ENCODE measurements at regions not wholly inside any gene's neighbourhood (a gene's known extent, or its start where the extent isn't known, plus 50 kb on each side); places are given as distances from the start of the nearest gene placed in this dataset.

DNA sequence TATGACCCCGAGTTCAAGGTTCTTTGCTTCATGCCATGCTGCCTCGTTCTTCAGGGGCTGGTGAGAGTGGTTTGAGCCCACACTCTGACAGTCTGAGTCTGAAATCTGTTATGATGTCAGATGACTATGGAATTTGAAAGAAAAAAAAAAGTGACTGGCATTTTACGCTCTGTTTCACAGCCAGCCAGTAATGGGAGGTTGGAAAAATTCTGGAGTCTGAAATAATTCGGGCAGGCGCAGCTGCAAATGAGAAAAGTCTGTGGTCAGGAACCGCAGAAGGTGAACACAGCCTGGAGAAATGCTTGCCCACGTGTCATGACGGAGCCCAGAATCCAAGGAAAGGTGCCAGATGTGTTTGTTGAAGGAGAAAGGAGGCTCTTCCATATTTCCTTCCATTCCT is 269.8 kb upstream of the PWP1 start:
- no peak for DNase-seq

DNA sequence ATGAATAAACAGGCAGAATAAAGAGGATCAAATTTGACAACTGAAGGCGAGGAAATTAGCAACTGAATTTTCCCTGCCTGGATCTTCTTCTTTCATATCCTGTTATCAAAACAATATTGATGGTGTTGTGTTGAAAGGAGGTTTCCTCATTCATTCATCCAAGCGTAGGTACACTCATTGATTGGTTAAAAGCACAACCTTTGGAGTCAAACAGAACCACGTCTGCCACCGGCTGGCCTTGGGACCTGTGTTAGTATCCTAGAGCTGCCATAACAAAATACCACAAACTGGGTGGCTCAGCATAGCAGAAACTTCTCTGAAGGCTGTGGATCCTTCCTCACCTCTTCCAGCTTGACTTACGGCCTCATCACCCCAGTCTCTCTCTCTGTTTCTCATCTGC is 268.6 kb upstream of the PWP1 start:
- no peak for DNase-seq

DNA sequence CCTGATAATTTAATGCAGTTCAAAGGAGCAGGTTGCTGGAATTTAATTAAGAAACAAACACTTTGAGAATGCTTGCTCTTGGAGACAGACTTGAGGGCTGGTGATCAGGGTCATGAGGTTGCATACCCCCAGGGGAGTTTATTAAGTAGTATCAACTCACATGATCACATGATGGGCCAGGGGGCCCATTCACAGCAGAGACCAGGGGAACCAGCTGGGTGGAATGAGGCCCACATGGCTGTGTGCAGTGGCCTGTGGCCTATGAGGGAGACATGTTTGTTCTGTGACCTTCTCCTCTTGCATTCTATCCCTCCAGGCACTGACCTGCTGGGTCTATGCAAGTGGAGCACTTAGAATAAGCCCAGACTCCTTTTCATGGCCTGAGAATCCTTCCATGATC is 266.6 kb upstream of the PWP1 start:
- no peak for DNase-seq

DNA sequence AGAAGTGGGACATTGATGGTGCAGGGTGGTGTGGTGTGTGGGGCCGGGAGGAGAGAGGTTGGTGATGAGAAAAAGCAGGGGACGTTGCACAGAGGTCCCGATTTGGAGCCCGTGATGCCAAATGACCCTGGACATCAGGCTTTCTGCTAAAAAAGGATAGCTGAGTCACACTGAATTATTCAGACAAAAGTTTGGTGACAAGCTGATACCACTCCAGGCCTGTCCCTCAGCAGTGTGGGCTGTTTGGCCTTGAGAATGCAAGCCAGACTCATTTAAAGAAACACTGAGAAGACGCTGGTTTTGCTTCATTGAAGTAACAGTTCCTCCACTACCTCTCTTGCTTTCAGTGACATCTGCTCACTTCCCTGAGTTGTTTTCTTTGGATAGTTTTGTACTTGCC is 262.1 kb upstream of the PWP1 start:
- no peak for DNase-seq

DNA sequence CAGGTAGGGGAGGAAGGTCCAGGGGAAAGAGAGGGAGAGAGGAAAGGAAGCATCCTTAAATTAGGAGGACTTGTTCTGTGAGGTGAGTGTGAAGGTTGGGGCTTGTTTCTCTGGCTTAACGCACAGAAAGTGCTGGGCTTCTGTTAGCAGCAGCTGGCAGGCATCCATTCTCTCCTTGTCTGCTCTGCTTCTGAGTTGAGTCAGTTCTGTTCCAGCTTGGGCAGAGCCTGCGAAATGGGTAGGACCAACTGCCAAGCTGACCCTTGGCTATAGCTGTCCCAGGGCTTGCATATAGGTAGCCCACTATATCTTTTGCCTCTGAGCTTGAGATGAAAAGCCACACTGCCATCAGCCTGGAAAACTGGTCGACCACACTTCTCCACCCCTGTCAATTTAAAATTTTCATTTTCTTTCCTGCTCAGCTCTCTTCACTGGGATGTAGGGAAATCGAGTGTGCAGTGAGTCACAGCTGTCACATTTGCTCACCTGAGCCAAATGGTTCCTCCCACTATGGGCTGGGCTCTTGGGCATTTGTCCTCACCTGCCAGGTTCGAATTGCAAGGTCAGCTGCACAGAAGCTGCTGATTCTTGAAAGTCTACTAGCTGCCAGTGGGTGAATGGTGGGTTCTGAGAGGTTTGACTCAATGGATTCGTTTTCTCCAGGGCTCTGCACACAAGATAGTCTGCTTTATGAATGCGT is 256.4 kb upstream of the PWP1 start:
- no peak for DNase-seq

GRCh38 chr12:107431942-107432341 is 253.7 kb upstream of the PWP1 start:
- no peak for DNase-seq

DNA sequence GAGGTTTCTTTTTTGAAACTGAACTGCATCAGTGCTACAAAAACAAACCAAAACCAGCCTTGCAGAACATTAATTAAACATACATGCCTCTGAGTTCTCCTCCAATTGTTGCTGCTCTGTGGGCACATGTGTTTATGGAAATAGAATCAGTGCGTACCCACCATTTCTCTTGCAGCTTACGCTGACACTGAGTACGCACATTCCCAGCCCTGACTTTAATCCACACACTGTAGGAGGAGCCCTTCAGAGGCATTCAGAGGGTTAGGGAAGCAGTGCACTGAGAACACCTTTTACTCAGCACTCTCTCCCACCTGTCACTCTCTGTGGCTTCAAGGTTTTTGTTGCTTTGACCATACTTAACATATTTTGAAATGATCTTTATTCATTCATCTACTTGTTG is 250.5 kb upstream of the PWP1 start:
- DNase-seq: no peak

- DNase-seq: no peak
Measured at GRCh38 chr12:107435520-107435919, 250.1 kb upstream of the PWP1 start.

DNA sequence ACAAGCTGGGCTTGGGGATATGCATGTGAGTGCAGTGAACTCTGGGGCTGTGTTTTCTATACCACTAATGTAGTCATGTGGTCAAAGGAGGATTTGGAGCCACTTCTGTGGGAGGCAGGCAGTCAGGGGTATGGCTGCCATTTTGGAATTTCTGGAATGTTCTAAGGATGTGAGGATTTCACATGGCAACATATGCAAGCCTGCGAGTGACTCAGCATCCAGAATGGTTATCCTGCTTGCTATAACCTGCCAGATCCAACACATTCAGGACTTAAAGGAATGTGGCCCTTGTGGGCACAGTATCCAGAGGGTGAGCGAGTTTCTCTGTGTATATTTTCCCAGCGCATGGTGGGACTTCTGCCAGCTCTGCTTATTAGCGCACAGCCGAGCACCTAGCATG is 249.2 kb upstream of the PWP1 start:
- DNase-seq: no peak

- no peak for DNase-seq
Measured at GRCh38 chr12:107436836-107437235, 248.8 kb upstream of the PWP1 start.

DNA sequence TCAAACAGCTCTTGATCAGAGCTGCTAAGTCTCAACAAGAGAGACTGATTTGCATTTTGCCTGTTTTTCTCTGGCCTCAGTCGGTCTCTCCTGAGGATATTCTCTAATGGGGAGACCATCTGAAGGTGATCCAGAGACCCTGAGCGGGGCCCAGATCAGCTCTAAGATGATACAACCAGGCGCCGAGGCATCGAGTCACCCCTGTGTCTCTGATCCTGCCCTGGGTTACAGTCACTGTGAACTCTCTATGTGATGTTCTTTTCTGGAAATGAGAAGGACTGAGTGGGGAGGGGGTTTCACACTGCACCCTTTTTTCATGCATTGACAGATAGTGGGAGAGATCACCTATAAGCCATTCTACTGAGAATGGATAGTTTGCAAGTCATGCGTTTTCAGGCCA is 247.6 kb upstream of the PWP1 start:
- no peak for DNase-seq

DNA sequence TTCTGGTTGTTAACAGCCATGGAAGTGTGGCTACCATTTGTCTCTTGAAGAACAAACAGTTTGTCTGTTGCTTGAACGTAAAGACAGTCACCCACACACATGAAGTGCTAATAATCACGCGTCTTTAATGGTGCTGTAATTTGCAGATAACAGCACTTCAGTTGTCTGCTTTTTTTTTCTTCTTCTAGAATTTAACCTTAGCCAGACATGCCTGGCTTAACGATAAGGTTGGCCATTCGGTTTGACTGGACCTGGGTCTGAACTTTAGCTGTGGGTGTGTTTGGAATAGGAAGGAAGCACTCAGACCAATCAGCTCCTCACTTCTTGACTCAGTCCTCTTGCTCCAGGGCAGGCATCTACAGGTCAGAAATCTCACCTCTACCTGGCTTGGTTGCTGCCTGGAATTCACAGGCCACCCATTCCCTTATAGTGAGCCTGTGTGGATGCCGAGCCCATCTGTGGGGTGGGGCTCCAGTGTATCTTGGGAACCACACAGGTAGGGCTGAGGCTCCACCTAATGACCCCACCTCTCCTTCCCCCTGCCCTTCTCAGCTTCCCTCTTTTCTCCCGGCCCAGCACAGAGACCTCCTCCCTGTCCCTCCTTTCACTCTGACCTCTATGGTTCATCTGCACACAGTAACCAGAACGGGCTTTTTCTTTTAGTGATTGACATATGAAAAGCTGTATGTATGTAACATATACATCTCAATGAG is 246.4 kb upstream of the PWP1 start:
- DNase-seq: no peak

DNA sequence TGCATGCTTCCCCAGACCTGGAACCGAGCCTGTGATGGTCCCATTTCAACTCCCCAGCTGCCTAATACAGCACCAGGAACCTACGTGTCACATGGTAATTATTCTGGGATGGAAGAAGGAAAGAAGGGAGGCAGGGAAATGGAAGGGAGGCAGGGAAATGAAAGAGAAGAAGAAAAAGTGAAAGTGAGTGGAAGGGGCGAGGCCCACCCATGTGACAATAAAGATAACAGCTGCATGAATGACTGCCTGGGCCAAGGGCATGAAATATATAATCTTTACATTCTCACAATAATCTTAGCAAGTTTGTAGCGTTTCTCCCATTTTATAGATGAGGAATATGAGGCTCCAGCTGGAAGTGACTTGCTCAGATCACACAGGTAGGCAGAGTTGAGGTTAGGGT is 245.0 kb upstream of the PWP1 start:
- DNase-seq: no peak

- DNase-seq: no peak
Measured at GRCh38 chr12:107441665-107442300, 243.8 kb upstream of the PWP1 start.

DNA sequence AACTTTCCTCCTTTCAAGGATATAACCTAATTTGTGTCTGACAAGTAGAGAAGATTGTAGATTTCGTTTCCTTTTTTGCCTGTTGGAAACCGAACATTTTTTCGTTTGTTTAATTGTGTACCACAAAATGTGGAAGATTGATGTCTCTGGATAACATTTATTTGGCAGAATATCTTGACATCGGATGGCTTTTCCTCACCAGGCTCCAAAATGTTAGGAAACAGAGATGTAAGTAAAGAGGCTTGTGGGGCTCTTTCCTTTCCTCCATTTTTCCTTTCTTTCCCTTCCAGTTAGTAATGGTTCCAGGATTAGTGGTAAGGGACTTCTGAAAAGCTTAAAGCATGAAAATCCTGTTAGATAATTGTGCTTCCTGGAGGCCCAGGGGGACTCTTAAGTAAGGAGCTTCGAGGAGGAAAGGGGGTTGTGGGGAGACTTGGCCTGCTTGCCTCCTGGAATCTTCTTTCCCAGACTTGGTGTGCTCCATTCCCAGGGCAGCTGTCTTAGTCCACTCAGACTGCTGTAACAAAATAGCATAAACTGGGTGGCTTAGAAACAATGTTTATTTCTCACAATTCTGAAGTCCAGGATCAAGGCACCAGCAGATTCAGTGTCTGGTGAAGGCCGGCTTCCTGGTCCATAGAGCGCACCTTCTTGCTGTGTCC is 243.1 kb upstream of the PWP1 start:
- DNase-seq: no peak

- no peak for DNase-seq
Measured at GRCh38 chr12:107443320-107444090, 242.1 kb upstream of the PWP1 start.

DNA sequence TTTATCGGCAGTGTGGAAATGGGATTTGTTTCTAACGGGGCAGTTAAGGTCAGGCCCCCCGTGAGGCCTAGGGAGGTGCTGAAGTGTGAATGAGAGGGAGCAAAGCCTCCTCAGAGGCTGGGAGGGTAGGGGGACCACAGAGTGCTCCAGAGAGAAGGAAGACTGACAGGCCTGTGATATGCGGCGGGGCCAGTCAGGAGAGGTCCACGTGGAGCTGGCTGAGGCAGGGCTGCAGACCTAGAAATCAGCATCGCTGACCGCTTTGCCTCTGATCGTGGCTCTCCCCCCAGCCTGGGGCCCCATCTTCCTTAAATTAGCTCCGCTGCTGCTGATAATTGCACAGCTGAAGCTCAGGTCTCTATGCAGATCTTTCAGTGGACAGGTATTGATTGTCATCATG is 240.8 kb upstream of the PWP1 start:
- no peak for DNase-seq

DNA sequence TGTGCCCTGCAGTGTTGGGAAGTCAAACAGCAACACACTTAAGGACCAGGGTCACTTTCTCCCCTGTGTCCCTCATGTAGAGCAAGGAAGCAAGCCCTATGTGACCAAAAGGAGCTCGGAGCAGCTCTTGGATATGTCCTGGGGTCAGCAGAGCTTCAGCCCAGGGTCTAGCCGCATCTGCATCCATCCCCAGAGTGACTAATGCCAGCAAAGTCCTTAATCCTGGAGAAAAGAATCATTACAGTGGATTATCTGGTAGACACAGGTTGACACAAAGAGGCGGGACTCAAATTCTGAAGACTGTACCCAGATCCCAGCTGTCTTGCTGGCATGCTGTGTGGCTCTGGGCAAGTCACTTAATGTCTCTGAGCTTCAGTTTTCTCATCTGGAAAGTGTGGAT is 239.1 kb upstream of the PWP1 start:
- no peak for DNase-seq

GRCh38 chr12:107447336-107447735 is 238.3 kb upstream of the PWP1 start:
- DNase-seq: no peak

GRCh38 chr12:107448198-107448597 is 237.4 kb upstream of the PWP1 start:
- DNase-seq: no peak

GRCh38 chr12:107449891-107450290 is 235.7 kb upstream of the PWP1 start:
- DNase-seq: no peak

- no peak for DNase-seq
Measured at GRCh38 chr12:107450541-107450940, 235.1 kb upstream of the PWP1 start.

GRCh38 chr12:107451246-107451645 is 234.4 kb upstream of the PWP1 start:
- no peak for DNase-seq
